PFSK-1 (cell line): ENCODE measurements at regions not wholly inside any gene's neighbourhood (a gene's known extent, or its start where the extent isn't known, plus 50 kb on each side); places are given as distances from the start of the nearest gene placed in this dataset.

Source experiments
- FOXP2 ChIP-seq: optimal IDR thresholded peaks from 2 replicates; pipeline ENCODE3; 2011; ENCODE audit warnings: borderline replicate concordance, control low read depth, inconsistent platforms; ENCODE audit not compliant: insufficient read depth; ENCODE audit errors: extremely low read length, extremely low read depth
- POLR2AphosphoS5 ChIP-seq: IDR thresholded peaks from 2 replicates; pipeline ENCODE4 v1.6.1; 2012; ENCODE audit warnings: low read depth, mild to moderate bottlenecking, control low read depth, low read length, moderate library complexity
- REST ChIP-seq, 2 experiments: IDR thresholded peaks; 2 replicates each; pipeline versions ENCODE4 v1.6.1 to v1.8.0; 2011 to 2012; ENCODE audit warnings: low read depth in 2 of 2, low read length in 2 of 2, control low read depth in 1 of 2, inconsistent platforms in 1 of 2, mild to moderate bottlenecking in 1 of 2, moderate library complexity in 1 of 2; ENCODE audit not compliant: insufficient read depth in 1 of 2
- SIN3A ChIP-seq: IDR thresholded peaks from 2 replicates; pipeline ENCODE4 v1.6.1; 2012; ENCODE audit warnings: mild to moderate bottlenecking, low read length, moderate library complexity, borderline replicate concordance; ENCODE audit not compliant: insufficient read depth
- TAF1 ChIP-seq: IDR thresholded peaks from 2 replicates; pipeline ENCODE4 v1.6.1; 2012; ENCODE audit warnings: low read length, control low read depth, borderline replicate concordance; ENCODE audit not compliant: insufficient read depth

- TF ChIP-seq FOXP2 = no peak
- no peak for TF ChIP-seq REST (IDR thresholded peaks at IDR 0.05; ENCODE audit: insufficient read depth in 1 of 2, low read depth in 2 of 2, low read length in 2 of 2)
- no peak for TF ChIP-seq TAF1
- TF ChIP-seq POLR2AphosphoS5 = no peak
- no peak for TF ChIP-seq SIN3A
Measured at GRCh38 chr18:45359275-45360009, 255.8 kb upstream of the SLC14A2 start.

GRCh38 chr18:45361125-45361851 is 254.0 kb upstream of the SLC14A2 start:
- TF ChIP-seq TAF1 (no peak), POLR2AphosphoS5 (no peak), REST (IDR thresholded peaks at IDR 0.05; ENCODE audit: insufficient read depth in 1 of 2, low read depth in 2 of 2, low read length in 2 of 2) (no peak), FOXP2 (no peak), SIN3A (no peak)

- TF ChIP-seq REST (IDR thresholded peaks at IDR 0.05; ENCODE audit: insufficient read depth in 1 of 2, low read depth in 2 of 2, low read length in 2 of 2) = no peak
- TF ChIP-seq POLR2AphosphoS5 = no peak
- TF ChIP-seq SIN3A = no peak
- TF ChIP-seq TAF1 = no peak
Measured at GRCh38 chr18:45363196-45363595, 252.1 kb upstream of the SLC14A2 start.

- no peak for TF ChIP-seq POLR2AphosphoS5
- no peak for TF ChIP-seq SIN3A
- no peak for TF ChIP-seq FOXP2
- no peak for TF ChIP-seq TAF1
- TF ChIP-seq REST (IDR thresholded peaks at IDR 0.05; ENCODE audit: insufficient read depth in 1 of 2, low read depth in 2 of 2, low read length in 2 of 2) = no peak
Measured at GRCh38 chr18:45365835-45366234, 249.4 kb upstream of the SLC14A2 start.
